HepG2 (cell line): ENCODE measurements at regions not wholly inside any gene's neighbourhood (a gene's known extent, or its start where the extent isn't known, plus 50 kb on each side); places are given as distances from the start of the nearest gene placed in this dataset.

Experiments
- POLR2AphosphoS5 ChIP-seq: IDR thresholded peaks from 2 replicates; pipeline ENCODE4 v1.6.1; 2012; ENCODE audit warnings: low read depth, low read length
- SAP130 ChIP-seq: IDR thresholded peaks from 2 replicates; pipeline ENCODE4 v1.6.1; 2016; ENCODE audit warnings: low read depth
- TF ChIP-seq, protein P1 (sequence below): sonication (generic); formaldehyde crosslinking; IDR thresholded peaks from 2 replicates; pipeline ENCODE4; 2020; ENCODE audit warnings: missing genetic modification reagents, mild to moderate bottlenecking, borderline replicate concordance
- TF ChIP-seq, protein P2 (sequence below), 2 experiments: IDR thresholded peaks; 2 replicates each; pipeline ENCODE4 v1.6.1; 2011 to 2012; ENCODE audit warnings: low read length in 2 of 2, borderline replicate concordance in 1 of 2, low read depth in 1 of 2, mild to moderate bottlenecking in 1 of 2, moderate library complexity in 1 of 2

DNA sequence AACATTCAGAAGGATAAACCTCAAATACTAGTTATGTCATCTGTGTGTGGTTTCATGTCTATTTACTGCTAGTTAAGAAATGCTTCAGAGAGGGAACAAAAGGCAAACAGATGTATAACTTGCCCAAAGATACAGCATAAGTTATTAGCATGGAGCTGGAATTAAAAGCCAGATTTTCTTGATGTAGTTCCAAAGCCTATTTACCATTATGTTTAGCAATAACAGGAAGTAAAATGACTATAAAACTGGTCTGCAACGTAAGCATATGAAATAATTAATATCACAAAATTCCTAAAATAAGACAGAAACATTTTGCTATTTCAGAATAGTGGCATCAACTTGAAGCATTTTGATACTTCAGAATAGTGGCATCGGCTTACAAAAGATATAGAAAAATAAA is 1232.8 kb downstream of the NCAM2 start:
- TF ChIP-seq SAP130 (no peak), POLR2AphosphoS5 (no peak)
- TF ChIP-seq, protein P1, sequence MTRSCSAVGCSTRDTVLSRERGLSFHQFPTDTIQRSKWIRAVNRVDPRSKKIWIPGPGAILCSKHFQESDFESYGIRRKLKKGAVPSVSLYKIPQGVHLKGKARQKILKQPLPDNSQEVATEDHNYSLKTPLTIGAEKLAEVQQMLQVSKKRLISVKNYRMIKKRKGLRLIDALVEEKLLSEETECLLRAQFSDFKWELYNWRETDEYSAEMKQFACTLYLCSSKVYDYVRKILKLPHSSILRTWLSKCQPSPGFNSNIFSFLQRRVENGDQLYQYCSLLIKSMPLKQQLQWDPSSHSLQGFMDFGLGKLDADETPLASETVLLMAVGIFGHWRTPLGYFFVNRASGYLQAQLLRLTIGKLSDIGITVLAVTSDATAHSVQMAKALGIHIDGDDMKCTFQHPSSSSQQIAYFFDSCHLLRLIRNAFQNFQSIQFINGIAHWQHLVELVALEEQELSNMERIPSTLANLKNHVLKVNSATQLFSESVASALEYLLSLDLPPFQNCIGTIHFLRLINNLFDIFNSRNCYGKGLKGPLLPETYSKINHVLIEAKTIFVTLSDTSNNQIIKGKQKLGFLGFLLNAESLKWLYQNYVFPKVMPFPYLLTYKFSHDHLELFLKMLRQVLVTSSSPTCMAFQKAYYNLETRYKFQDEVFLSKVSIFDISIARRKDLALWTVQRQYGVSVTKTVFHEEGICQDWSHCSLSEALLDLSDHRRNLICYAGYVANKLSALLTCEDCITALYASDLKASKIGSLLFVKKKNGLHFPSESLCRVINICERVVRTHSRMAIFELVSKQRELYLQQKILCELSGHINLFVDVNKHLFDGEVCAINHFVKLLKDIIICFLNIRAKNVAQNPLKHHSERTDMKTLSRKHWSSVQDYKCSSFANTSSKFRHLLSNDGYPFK, result no peak
- TF ChIP-seq, protein P2, sequence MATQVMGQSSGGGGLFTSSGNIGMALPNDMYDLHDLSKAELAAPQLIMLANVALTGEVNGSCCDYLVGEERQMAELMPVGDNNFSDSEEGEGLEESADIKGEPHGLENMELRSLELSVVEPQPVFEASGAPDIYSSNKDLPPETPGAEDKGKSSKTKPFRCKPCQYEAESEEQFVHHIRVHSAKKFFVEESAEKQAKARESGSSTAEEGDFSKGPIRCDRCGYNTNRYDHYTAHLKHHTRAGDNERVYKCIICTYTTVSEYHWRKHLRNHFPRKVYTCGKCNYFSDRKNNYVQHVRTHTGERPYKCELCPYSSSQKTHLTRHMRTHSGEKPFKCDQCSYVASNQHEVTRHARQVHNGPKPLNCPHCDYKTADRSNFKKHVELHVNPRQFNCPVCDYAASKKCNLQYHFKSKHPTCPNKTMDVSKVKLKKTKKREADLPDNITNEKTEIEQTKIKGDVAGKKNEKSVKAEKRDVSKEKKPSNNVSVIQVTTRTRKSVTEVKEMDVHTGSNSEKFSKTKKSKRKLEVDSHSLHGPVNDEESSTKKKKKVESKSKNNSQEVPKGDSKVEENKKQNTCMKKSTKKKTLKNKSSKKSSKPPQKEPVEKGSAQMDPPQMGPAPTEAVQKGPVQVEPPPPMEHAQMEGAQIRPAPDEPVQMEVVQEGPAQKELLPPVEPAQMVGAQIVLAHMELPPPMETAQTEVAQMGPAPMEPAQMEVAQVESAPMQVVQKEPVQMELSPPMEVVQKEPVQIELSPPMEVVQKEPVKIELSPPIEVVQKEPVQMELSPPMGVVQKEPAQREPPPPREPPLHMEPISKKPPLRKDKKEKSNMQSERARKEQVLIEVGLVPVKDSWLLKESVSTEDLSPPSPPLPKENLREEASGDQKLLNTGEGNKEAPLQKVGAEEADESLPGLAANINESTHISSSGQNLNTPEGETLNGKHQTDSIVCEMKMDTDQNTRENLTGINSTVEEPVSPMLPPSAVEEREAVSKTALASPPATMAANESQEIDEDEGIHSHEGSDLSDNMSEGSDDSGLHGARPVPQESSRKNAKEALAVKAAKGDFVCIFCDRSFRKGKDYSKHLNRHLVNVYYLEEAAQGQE (IDR thresholded peaks at IDR 0.05; ENCODE audit: borderline replicate concordance in 1 of 2, low read depth in 1 of 2, low read length in 2 of 2), result no peak
